B cell (primary cell): ENCODE measurements at regions not wholly inside any gene's neighbourhood (a gene's known extent, or its start where the extent isn't known, plus 50 kb on each side); places are given as distances from the start of the nearest gene placed in this dataset.

Source experiments
- EZH2 ChIP-seq: IDR thresholded peaks from 2 replicates; pipeline ENCODE4 v1.6.1; 2012; ENCODE audit warnings: borderline replicate concordance, low read depth, mild to moderate bottlenecking, moderate library complexity, low read length; ENCODE audit not compliant: insufficient read depth, poor library complexity, severe bottlenecking
- TF ChIP-seq, protein P1 (sequence below): fragments of 200-600 bp; IDR thresholded peaks from one replicate; pipeline ENCODE4 v1.8.0; 2022; ENCODE audit warnings: antibody characterized with exemption, mild to moderate bottlenecking

DNA sequence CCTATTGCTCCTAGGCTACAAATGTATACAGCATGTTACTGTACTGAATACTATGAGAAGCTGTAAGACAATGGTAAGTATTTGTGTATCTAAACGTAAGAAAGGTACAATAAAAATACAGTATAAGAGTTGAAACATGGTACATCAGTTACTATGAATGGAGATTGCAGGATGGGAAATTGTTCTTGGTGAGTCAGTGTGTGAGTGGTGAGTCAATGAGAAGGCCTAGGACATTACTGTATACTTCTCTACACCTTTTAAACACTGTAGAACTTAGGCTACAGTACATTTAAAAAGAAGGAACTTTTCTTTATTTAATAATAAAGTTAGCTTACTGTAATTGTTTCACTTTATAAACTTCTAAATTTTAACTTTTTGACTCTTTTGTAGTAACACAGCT, 2603.2 kb downstream of the PCDH7 start:
- TF ChIP-seq EZH2 = no peak
- TF ChIP-seq, protein P1, sequence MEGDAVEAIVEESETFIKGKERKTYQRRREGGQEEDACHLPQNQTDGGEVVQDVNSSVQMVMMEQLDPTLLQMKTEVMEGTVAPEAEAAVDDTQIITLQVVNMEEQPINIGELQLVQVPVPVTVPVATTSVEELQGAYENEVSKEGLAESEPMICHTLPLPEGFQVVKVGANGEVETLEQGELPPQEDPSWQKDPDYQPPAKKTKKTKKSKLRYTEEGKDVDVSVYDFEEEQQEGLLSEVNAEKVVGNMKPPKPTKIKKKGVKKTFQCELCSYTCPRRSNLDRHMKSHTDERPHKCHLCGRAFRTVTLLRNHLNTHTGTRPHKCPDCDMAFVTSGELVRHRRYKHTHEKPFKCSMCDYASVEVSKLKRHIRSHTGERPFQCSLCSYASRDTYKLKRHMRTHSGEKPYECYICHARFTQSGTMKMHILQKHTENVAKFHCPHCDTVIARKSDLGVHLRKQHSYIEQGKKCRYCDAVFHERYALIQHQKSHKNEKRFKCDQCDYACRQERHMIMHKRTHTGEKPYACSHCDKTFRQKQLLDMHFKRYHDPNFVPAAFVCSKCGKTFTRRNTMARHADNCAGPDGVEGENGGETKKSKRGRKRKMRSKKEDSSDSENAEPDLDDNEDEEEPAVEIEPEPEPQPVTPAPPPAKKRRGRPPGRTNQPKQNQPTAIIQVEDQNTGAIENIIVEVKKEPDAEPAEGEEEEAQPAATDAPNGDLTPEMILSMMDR = no peak
